Superior temporal gyrus (tissue), 1 donor: ENCODE measurements at regions not wholly inside any gene's neighbourhood (a gene's known extent, or its start where the extent isn't known, plus 50 kb on each side); places are given as distances from the start of the nearest gene placed in this dataset.

Experiments
- DNase-seq: peaks from one replicate; pipeline ENCODE4 v3.0.0-alpha.2; 2016; ENCODE audit errors: extremely low spot score

- DNase-seq, result no peak
These were observed 90.1 kb upstream of the FOXG1 start for GRCh38 chr14:28676479-28676878.

GRCh38 chr14:28677381-28677780, 89.2 kb upstream of the FOXG1 start:
- DNase-seq, result no peak

- no peak for DNase-seq
These were observed 87.7 kb upstream of the FOXG1 start for GRCh38 chr14:28678887-28679286.

- DNase-seq, result no peak
These were observed 84.9 kb upstream of the FOXG1 start for GRCh38 chr14:28681681-28682080.

- no peak for DNase-seq
These were observed 76.4 kb upstream of the FOXG1 start for GRCh38 chr14:28690029-28690692.

GRCh38 chr14:28695109-28695508, 71.5 kb upstream of the FOXG1 start:
- no peak for DNase-seq

GRCh38 chr14:28701733-28702132, 64.9 kb upstream of the FOXG1 start:
- DNase-seq, result no peak

- no peak for DNase-seq
These were observed 63.1 kb upstream of the FOXG1 start for GRCh38 chr14:28703482-28703881.

GRCh38 chr14:28704153-28704552, 62.4 kb upstream of the FOXG1 start:
- DNase-seq, result no peak

- DNase-seq, result no peak
These were observed 58.8 kb upstream of the FOXG1 start for GRCh38 chr14:28707814-28708213.

GRCh38 chr14:28709571-28710305, 56.8 kb upstream of the FOXG1 start:
- no peak for DNase-seq
